H1 (cell line): ENCODE measurements at regions not wholly inside any gene's neighbourhood (a gene's known extent, or its start where the extent isn't known, plus 50 kb on each side); places are given as distances from the start of the nearest gene placed in this dataset.

Source experiments
- ATF2 ChIP-seq: IDR thresholded peaks from 2 replicates; pipeline ENCODE4 v1.6.1; 2012; ENCODE audit warnings: low read length, inconsistent platforms
- BRCA1 ChIP-seq: IDR thresholded peaks from 2 replicates; pipeline ENCODE4 v1.6.1; 2012; ENCODE audit warnings: low read depth, low read length, improper control_type of control experiment
- CBX8 ChIP-seq: fragments of 300-800, 300-1000 bp; sonication (generic); IDR thresholded peaks from 2 replicates; pipeline ENCODE4 v1.7.1; 2016; ENCODE audit warnings: low read depth, low read length, borderline replicate concordance
- JUN ChIP-seq: IDR thresholded peaks from 2 replicates; pipeline ENCODE4 v1.6.1; 2011; ENCODE audit warnings: low read depth, mild to moderate bottlenecking, improper control_type of control experiment, low read length
- MAX ChIP-seq: IDR thresholded peaks from 2 replicates; pipeline ENCODE4 v1.6.1; 2012; ENCODE audit warnings: inconsistent platforms
- NRF1 ChIP-seq: IDR thresholded peaks from 2 replicates; pipeline ENCODE4 v1.6.1; 2011; ENCODE audit warnings: mild to moderate bottlenecking, low read depth, low read length, improper control_type of control experiment
- RAD21 ChIP-seq, 2 experiments: IDR thresholded peaks in 1 of 2; conservative IDR thresholded peaks in 1 of 2; 2 replicates each; pipeline ENCODE4 v1.6.1; 2011; ENCODE audit warnings: low read depth in 2 of 2, low read length in 2 of 2, improper control_type of control experiment in 1 of 2, inconsistent platforms in 1 of 2, mild to moderate bottlenecking in 1 of 2, moderate library complexity in 1 of 2
- RFX5 ChIP-seq: IDR thresholded peaks from 2 replicates; pipeline ENCODE4 v1.6.1; 2011; ENCODE audit warnings: low read depth, low read length, improper control_type of control experiment, borderline replicate concordance
- SAP30 ChIP-seq: fragments of 300-600 bp; sonication (generic); IDR thresholded peaks from 2 replicates; pipeline ENCODE4 v1.7.1; 2012; ENCODE audit warnings: low read length, moderate library complexity, mild to moderate bottlenecking, inconsistent platforms; ENCODE audit not compliant: insufficient read depth, insufficient replicate concordance
- SIN3A ChIP-seq, 2 experiments: IDR thresholded peaks in 1 of 2; conservative IDR thresholded peaks in 1 of 2; 2 replicates each; pipeline ENCODE4 v1.6.1; 2011 to 2012; ENCODE audit warnings: low read length in 2 of 2, improper control_type of control experiment in 1 of 2, low read depth in 1 of 2, mild to moderate bottlenecking in 1 of 2
- SP4 ChIP-seq: IDR thresholded peaks from 2 replicates; pipeline ENCODE4 v1.6.1; 2012; ENCODE audit warnings: low read length, inconsistent platforms
- YY1 ChIP-seq: IDR thresholded peaks from 2 replicates; pipeline ENCODE4 v1.6.1; 2011; ENCODE audit warnings: low read depth, mild to moderate bottlenecking, low read length

GRCh38 chr3:43210049-43211027, 76.0 kb upstream of the SNRK start (continued):
- no peak for TF ChIP-seq CBX8
- no peak for TF ChIP-seq YY1
- no peak for TF ChIP-seq RFX5
- TF ChIP-seq SAP30: no peak
- TF ChIP-seq SIN3A (conservative IDR thresholded peaks at IDR 0.05 in 1 of 2, IDR thresholded peaks at IDR 0.05 in 1 of 2; ENCODE audit: low read depth in 1 of 2, low read length in 2 of 2): no peak
- no peak for TF ChIP-seq SP4
- TF ChIP-seq NRF1: no peak
- TF ChIP-seq JUN: no peak
- TF ChIP-seq RAD21 (IDR thresholded peaks at IDR 0.05 in 1 of 2, conservative IDR thresholded peaks at IDR 0.05 in 1 of 2; ENCODE audit: low read depth in 2 of 2, low read length in 2 of 2): no peak
- no peak for TF ChIP-seq MAX
- TF ChIP-seq ATF2: no peak
- TF ChIP-seq BRCA1: no peak
